HG03442 (cell line): ENCODE measurements at regions not wholly inside any gene's neighbourhood (a gene's known extent, or its start where the extent isn't known, plus 50 kb on each side); places are given as distances from the start of the nearest gene placed in this dataset.
"Not testable (repeated sequence)": the region's sequence is repeated elsewhere in the genome, so short reads cannot be mapped to it uniquely, and the experiment has no call there.

ENCODE experiments used
- ATAC-seq: cut with Tn5 transposase; IDR thresholded peaks from one replicate; pipeline ENCODE4 v1.9.1; 2021; ENCODE audit warnings: mild to moderate bottlenecking, moderate library complexity; ENCODE audit not compliant: unreplicated experiment

DNA sequence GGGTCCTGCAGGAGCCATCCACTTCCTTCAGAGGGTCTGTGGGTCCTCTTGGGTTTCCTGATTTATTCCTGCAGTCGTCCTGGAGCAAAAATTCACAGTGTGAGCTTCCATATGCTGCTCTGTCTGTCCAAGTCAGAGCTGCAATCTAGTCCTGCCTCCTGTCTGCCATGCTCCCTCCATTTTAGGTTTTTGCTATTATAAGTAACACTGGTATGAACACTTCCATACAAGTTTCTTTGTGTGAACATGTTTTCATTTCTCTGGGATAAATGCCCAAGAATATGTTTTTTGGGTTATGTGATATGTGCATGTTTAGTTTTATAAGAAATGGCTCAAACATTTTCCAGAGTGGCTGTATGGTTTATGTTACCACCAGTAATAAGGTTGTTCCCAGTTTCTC, 188.1 kb downstream of the ACTR3B start:
- ATAC-seq: no peak

- ATAC-seq: no peak
These were observed 189.7 kb downstream of the ACTR3B start for GRCh38 chr7:152949253-152949652.

GRCh38 chr7:152949790-152950189, 190.2 kb downstream of the ACTR3B start:
- ATAC-seq: no peak

- no peak for ATAC-seq
These were observed 196.5 kb downstream of the ACTR3B start for GRCh38 chr7:152956006-152956405.

- no peak for ATAC-seq
These were observed 200.1 kb downstream of the ACTR3B start for GRCh38 chr7:152959610-152960009.

DNA sequence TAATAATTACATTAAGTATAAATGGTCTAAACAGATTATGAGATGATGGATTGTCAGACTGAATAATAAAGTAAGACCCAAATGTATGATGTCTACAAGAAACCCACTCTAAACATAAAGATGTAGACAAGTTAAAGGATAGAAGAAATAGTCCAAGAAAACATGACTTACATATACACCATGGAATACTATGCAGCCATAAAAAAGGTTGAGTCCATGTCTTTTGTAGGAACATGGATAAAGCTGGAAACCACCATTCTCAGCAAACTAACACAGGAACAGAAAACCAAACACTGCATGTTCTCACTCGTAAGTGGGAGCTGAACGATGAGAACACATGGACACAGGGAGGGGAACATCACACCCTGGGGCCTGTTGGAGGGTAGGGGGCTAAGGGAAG, 202.2 kb downstream of the ACTR3B start:
- ATAC-seq: not testable (repeated sequence)

DNA sequence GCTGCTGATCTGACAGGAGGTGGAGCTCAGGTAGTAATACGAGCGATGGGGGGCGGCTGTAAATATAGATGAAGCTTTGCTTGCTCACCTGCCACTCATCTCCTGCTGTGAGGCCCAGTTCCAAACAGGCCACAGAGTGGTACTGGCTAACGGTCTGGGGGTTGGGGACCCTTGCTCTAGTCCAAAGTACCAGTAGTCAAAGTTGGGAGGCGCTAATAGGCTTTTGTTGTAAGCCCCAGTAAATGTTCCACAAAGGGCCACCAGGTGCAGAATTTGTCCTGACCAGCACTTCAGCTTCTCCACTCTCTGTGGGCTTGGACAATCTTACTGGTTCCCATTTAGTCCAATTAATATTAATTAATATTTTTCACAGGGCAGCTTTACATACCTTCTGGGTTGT, 206.6 kb downstream of the ACTR3B start:
- no peak for ATAC-seq

- ATAC-seq: no peak
These were observed 208.4 kb downstream of the ACTR3B start for GRCh38 chr7:152967958-152968357.

DNA sequence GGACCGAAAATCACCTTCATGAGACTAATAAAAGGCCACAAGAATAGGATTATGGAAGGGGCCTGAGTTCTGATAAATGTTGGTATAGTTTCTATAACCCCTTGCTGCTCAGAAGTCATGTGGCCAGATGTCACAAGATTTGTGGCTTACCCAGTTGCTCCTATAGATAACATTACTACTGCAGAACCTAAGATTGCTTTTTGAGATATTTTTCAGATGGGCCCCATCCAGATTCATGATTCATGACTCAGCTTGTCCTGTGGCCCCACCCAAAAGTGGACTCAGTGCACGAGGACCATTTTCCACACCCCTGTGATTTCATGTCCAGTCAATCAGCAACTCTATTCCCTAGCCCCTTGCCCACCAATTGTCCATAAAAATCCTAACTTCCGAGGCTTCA, 209.0 kb downstream of the ACTR3B start:
- no peak for ATAC-seq

- ATAC-seq: no peak
These were observed 209.8 kb downstream of the ACTR3B start for GRCh38 chr7:152969335-152969734.

DNA sequence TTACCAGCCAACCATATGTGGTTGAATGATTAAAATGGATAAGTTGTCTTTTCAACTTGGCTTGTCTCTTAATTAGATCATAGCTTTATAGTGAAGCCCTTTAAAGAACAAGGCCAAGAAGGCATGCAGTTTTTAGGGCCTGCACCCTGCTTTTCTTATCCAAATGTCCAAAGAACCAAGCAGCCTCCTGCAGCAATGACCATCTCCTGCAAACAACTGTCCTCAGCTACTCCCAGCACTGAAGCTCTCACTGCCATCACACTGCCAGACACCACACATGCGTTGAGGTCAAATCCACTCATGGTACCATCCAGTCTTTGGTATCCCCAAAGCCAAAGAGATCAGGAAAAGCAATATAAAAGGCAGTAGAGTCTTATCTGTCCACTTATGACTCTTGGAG, 210.3 kb downstream of the ACTR3B start:
- ATAC-seq: no peak

- no peak for ATAC-seq
These were observed 210.9 kb downstream of the ACTR3B start for GRCh38 chr7:152970481-152970880.

DNA sequence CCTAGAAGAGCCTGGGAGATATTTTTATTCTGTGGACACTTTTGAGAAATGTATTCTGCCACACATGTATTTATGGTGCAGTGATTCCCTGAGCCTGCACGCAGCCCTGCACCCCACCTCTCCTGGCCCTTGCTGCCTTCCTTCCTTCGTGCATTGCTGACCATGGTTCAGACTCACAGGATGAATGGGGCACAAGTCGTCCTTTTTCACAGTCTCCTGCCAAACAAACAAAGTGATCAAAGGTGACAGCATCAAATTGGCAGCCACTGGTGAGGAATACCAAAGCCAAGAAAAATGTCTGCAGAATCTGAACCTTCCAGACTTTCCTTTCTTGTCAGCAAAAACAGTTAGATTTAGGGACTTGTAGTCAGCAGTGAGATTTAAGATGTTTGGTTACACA, 215.0 kb downstream of the ACTR3B start:
- ATAC-seq: no peak

DNA sequence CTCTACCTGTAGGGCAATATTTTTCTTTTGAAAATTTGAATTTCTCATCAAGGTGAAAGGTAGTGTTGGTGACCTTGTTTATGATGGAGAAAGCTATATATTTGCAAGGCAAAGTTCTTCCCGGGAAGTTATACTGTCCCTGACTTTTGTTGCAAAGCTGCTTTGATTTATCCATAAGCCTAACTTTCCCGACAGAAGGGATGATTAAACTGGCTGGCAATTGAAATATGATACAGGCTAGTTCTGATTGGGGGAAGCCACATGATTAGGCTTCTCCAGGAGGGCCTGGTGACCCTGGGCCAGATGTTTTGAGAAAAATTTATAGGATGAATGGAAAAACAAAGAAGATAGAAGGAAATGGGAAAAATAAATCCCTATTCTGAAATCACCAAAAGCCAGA, 215.5 kb downstream of the ACTR3B start:
- no peak for ATAC-seq

- no peak for ATAC-seq
These were observed 219.8 kb downstream of the ACTR3B start for GRCh38 chr7:152979376-152979775.

DNA sequence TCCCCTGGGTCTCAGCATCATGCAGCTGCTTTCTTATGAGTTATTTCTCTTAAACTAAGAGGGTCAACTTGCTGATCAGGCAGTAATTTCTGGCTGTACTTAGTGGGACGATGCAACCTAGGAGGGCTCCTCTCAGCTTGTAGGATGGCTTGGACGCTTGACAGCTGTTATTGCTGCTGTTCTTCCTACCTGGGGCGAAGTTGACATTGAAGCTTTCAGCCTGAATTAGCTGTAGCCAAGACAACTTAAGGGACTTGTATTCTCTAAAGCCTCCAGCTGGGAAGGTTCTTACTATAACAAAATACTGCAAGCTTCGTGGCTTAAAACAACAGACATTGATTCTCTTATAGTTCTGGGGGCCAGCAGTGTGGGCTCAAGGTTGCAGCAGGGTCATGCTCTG, 224.9 kb downstream of the ACTR3B start:
- ATAC-seq: no peak

GRCh38 chr7:152986376-152986775, 226.8 kb downstream of the ACTR3B start:
- no peak for ATAC-seq

DNA sequence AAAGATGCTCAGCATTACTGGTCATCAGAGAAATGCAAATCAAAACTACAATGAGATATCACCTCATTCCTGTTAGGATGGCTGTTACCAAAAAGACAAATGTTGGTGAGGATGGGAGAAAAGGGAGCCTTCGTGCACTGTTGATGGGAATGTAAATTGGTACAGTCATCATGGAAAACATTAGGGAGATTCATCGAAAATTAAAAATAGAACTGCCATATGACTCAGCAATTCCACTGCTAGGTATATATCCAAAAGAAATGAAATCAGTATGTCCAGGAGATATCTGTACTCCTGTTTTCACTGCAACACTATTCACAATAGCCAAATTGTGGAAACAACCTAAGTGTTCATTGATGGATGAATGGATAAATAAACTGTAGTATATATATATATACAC, 228.1 kb downstream of the ACTR3B start:
- ATAC-seq: no peak

DNA sequence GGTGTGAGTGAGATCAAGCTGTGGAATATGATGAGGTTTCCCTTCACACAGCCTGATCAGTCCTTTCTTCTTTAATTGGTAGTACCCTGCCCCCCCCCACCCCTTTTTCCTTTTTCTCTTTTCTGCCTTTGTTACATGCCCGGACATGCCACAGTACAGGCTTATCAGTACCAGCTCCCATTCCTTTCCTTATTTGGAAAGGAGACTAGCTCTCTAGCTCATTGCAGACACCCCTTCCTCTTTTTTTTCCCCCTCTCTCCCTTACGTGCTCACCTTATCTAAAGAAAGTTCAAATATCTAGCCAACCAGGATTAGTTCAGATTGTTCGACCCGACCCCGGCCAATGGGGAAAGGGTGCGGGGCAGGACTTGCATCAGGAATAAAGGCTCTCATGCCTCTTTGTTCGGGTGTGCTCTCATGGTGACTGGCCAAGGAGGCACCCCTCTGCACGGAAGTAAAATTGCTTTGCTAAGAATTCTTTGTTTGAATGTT, 230.4 kb downstream of the ACTR3B start:
- no peak for ATAC-seq

GRCh38 chr7:152998420-152998819, 238.9 kb downstream of the ACTR3B start:
- ATAC-seq: no peak

- ATAC-seq: no peak
These were observed 242.6 kb downstream of the ACTR3B start for GRCh38 chr7:153002115-153002514.

DNA sequence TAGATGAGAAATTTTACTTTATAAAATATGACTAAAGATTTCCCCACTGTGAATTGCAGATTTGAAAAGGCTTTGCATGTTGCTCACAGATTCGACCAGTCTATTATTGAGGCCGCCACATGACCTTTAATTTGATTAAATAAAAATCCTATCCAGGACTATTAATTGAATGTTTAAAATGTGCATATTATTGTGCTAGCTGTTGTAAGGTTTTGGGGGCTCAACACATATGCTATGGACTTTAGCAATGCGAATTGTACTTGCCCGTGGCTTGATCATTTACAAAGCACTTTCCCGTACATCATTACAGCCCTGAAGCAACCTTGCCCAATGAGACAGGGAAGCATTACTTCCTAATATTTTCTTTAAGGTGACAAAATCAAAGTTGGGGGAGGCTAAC, 243.0 kb downstream of the ACTR3B start:
- ATAC-seq: no peak

GRCh38 chr7:153004341-153004740, 244.8 kb downstream of the ACTR3B start:
- ATAC-seq: no peak
